ENCODE measurements at regions not wholly inside any gene's neighbourhood (a gene's known extent, or its start where the extent isn't known, plus 50 kb on each side); places are given as distances from the start of the nearest gene placed in this dataset.

DNA sequence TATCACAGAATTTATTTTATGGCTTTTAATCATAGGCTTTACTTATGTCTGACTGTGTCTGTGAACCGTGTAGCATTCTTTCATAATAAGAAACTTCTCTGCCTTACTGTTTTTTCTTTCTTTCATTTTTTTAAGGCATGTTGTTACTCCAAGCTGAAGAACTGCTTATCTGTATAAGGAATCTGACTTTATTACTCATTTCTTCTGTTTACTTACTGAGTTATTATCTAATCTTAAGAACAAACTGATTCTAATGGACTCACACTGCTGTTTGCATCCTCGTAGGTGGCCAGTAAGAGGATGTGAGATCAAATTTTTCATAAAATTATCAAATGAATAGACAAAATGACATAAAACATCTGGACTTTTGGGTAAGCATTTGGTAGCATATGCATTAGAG, 54.7 kb upstream of the DNAJC1 start:
- TF ChIP-seq, protein P1, sequence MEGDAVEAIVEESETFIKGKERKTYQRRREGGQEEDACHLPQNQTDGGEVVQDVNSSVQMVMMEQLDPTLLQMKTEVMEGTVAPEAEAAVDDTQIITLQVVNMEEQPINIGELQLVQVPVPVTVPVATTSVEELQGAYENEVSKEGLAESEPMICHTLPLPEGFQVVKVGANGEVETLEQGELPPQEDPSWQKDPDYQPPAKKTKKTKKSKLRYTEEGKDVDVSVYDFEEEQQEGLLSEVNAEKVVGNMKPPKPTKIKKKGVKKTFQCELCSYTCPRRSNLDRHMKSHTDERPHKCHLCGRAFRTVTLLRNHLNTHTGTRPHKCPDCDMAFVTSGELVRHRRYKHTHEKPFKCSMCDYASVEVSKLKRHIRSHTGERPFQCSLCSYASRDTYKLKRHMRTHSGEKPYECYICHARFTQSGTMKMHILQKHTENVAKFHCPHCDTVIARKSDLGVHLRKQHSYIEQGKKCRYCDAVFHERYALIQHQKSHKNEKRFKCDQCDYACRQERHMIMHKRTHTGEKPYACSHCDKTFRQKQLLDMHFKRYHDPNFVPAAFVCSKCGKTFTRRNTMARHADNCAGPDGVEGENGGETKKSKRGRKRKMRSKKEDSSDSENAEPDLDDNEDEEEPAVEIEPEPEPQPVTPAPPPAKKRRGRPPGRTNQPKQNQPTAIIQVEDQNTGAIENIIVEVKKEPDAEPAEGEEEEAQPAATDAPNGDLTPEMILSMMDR (IDR thresholded peaks at IDR 0.05; ENCODE audit: low read depth, low read length) = no peak
- TF ChIP-seq EZH2phosphoT487 (IDR thresholded peaks at IDR 0.05; ENCODE audit: low read depth) = no peak
